HG03442 (cell line): ENCODE measurements at regions not wholly inside any gene's neighbourhood (a gene's known extent, or its start where the extent isn't known, plus 50 kb on each side); places are given as distances from the start of the nearest gene placed in this dataset.

Source experiments
- ATAC-seq: cut with Tn5 transposase; IDR thresholded peaks from one replicate; pipeline ENCODE4 v1.9.1; 2021; ENCODE audit warnings: mild to moderate bottlenecking, moderate library complexity; ENCODE audit not compliant: unreplicated experiment

DNA sequence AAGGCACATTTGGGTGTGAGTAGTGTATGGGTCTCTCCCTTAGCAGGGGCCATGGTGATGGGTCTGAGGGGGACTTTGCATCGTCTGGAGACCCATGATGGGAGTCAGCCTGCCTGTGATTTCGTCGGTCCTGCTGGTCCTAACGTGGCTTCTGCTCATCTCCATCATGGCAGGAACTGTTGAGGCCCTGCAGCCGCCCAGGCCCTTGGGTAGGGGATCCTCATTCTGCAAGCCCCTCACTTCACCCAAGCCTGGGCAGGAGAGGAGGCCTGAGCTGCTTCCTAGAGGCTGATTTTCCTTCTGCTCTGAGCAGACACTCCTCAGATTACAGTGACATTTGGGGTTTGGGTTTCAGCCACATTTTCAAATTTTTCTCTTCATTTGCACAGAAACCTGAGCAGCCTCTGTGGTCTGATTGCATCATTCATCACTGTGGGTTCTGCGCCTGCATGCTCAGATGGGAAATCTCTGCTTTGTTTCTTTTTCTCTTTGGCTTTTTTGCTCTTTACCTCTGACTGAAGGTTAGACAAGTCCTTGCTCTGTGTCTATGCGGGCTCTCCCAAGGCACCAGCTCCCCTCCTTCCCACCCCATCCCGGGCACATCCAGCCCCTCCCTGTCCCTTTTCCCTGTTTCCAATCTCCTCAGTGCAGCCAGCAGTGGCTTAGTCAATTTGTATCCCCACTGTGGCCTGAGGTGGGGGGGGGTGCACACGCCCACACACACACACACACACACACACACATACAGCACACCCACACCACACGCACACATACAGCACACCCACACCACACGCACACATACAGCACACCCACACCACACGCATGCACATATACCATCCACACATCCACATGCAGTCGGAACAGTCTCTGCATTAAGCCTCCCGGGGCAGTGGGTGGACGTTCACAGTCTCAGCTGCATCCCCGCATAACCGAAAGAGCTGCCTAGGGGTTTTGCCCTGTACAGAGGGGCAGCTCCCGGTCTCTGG, 305.4 kb upstream of the HS6ST1 start:
- ATAC-seq: peak; percentile 82

GRCh38 chr2:128624956-128625355, 306.3 kb upstream of the HS6ST1 start:
- no peak for ATAC-seq

GRCh38 chr2:128625421-128625820, 306.8 kb upstream of the HS6ST1 start:
- no peak for ATAC-seq

DNA sequence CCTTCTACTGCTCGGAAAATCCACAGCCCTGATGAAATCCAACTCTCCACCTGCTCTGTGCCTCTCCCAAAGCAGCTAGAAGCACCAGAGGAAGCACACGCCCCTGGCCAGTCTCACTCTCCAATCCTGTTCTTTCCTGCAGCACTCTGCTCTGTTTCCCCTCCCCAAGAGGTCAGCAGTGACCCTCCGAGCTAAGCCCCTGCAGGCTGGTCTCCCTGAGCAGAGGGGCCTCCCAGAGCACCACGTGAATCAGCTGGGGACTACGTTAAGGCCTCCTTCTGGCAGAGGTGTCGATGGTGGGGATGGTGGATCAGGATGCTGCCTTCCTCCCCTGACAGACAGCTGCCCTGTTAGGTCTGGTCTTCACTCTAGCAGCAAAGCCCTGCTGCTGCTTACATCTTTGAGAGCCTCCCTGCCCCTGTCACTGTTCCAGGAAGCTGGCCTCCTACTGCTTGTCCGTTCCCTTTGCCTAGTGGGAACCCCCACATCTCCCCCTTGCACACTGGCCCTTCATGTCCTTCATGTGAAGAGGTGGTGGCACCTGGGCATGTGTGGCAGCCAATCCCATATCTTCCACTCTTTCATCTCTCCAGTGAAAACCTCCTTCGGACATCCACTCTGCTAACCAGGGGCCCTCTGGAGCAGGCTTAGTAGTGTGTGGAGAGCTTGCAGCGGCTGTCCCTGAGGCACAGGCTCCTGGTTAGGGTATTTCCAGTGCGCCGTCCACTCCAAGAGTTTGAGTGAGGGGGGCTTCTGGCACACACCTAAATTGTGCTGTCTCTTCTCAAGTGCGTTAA, 307.5 kb upstream of the HS6ST1 start:
- no peak for ATAC-seq

DNA sequence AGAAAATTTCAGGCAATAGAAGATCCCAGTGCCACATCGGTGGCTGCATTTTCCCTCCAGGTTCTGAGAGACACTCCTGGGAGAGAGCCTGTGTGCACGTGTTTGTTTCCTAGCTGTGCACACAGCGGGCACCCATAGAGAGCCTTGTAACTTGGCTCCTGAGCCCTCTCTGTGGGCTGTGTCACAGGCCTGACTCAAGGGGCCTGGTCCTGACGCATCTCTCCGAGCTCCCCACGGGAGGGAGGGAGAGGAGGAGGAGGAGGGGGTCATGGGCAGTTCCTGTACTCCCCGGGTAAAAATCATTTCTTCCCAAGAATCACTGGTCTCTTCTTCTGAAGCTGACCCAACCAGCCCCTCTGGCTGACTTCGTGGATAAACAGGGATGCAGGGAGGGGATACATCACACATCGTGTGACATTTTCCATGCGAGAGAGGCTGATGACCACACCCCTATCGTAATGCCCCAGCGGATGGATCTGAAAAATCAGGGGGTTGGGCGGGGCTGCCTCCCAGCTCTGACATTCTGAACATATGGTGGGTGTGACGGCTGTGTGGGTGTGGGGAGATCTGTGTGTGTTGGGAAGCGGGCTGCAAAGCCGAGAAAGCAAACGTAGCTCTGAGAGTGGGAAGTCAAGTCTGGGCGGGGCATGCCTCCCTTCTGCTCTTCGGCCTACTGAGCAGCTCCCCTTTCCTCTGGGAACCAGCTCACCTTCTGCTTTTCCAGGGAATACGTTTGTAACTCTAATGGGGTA, 308.3 kb upstream of the HS6ST1 start:
- ATAC-seq: no peak

DNA sequence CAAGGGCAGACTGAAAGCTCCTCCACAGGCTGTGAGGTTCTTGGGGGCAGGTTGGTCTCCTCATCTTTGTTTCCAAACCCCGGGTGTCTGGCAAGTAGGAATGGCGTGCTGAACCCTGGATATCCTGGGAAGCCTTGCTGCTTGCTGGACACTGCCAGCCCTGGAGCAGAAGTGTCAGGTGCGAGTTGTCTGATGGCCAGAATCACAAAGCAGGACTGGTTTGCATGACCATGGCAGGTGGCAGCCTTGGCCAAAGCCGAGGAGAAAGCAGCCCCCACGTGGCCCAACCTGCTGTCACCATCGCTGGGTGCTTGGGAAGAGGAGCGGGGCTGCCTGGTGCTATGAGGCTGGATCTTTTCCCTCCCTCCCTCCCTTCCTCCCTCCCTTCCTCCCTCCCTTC, 309.5 kb upstream of the HS6ST1 start:
- no peak for ATAC-seq

DNA sequence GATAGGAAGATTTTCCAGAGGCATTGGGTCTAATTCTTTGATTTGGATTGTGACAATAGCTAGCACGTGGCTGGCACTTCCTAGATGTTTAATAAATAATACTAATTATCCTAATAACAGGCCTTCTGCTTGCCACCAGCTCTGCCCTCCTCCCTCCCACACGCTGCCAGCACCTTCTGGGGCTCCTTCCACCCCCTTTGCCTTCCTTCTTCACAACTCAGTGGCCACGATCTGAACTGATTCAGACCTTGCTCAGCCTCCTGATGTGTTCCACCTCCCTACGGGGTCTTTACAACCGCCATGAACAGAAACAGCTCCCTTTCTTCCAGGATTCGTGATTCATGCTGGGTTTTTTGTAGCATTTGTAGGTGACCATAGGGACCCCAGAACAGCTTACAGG, 310.3 kb upstream of the HS6ST1 start:
- ATAC-seq: no peak

GRCh38 chr2:128630974-128631697, 312.5 kb upstream of the HS6ST1 start:
- no peak for ATAC-seq

- ATAC-seq: no peak
Measured at GRCh38 chr2:128631698-128632500, 313.2 kb upstream of the HS6ST1 start.

- no peak for ATAC-seq
Measured at GRCh38 chr2:128632501-128632800, 313.8 kb upstream of the HS6ST1 start.

DNA sequence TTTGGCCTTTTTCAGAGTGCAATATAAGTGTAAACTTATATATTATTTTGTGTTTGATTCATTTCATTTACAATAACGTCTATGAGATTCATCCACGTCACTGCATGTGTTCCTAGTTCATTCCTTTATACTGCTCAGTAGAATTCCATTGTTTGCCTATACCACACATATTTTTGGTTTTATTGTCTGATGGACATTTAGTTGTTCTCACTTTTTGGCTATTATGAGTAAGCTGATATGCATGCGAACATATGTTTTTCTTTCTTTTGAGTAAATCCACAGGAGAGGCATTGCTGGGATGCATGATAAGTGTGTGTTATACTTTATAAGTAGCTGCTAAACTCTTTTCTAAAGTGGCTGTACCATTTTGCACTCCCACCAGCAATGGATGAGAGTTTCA, 314.8 kb upstream of the HS6ST1 start:
- no peak for ATAC-seq

- ATAC-seq: no peak
Measured at GRCh38 chr2:128635361-128635900, 316.8 kb upstream of the HS6ST1 start.

- ATAC-seq: no peak
Measured at GRCh38 chr2:128636802-128637147, 318.1 kb upstream of the HS6ST1 start.

GRCh38 chr2:128637481-128638155, 318.9 kb upstream of the HS6ST1 start:
- no peak for ATAC-seq

DNA sequence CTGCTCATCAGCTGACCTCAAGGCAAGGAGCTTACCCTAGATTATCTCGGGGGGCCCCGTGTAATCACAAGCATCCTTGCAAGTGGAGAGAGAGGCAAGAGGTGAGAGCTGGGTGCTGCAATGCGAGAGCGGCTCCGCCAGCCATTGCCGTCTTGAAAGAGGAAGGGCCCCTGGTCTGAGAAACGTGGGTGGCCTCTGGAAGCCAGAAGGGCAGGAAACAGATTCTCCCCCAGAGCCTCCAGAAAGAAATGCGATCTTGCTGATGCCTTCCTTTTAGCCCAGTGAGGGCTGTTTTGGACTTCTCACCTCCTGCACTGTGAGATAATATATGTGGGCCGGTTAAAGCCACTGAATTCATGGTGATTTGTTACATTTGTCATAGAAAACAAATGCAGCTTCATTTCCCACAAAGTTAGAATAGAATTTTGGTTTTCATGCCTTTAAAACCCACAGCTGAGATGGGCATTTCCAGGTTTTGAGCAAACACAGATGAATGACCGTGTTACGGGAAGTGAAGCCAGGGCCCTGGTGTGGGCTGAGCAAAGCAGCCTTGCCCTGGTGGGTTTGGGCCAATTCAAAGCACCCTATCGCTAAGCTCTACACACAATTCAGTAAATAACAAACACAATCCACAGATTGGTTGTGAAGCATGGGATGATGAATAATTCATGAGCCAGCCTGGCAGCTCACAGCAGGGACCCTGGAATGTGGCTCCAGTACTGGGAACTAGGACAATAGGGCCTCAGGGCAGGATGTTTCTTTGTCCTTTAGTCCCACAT, 319.9 kb upstream of the HS6ST1 start:
- ATAC-seq: no peak

DNA sequence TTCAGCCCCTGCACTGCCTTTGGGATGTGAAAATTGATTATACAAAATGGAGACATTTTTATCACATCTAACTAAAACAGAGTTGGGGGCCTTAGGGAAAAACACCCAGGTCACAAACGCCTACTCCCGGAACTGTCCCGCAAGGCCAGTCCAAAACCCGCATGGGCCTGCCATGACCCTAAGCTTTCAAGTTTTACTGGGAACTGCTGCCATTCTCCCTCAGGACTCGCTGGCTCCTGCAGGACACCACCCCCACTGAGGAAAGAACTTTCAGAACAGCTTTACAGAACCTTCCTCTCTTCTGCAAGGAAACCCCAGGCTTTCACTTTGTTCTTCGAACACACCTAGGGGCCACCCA, 320.4 kb upstream of the HS6ST1 start:
- no peak for ATAC-seq

- no peak for ATAC-seq
Measured at GRCh38 chr2:128639693-128640092, 321.0 kb upstream of the HS6ST1 start.

GRCh38 chr2:128640166-128640844, 321.6 kb upstream of the HS6ST1 start:
- ATAC-seq: no peak
